NCI-H146 treated with DMSO at 0.1 percent for 48 hours (cell line): ENCODE measurements at regions not wholly inside any gene's neighbourhood (a gene's known extent, or its start where the extent isn't known, plus 50 kb on each side); places are given as distances from the start of the nearest gene placed in this dataset.
"Not testable (repeated sequence)": the region's sequence is repeated elsewhere in the genome, so short reads cannot be mapped to it uniquely, and the experiment has no call there.

ENCODE experiments used
- DNase-seq: peaks from one replicate; lab custom pipeline; 2025; ENCODE audit not compliant: unreplicated experiment; lab: John Stamatoyannopoulos, UW

DNA sequence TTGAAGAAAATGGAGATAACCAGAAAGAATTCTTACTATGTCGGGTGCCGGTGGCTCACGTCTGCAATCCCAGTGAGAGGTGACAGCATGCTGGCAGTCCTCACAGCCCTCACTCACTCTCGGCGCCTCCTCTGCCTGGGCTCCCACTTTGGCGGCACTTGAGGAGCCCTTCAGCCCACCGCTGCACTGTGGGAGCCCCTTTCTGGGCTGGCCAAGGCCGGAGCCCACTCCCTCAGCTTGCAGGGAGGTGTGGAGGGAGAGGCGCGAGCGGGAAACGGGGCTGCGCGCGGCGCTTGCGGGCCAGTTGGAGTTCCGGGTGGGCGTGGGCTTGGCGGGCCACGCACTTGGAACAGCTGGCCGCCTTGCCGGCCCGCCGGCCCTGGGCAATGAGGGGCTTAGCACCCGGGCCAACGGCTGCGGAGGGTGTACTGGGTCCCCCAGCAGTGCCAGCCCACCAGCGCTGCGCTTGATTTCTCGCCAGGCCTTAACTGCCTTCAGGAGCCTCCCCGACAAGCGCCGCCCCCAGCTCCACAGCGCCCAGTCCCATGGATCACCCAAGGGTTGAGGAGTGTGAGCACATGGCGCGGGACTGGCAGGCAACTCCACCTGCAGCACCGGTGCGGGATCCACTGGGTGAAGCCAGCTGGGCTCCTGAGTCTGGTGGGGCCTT, 1672.5 kb upstream of the B3GALT2 start:
- not testable (repeated sequence) for DNase-seq

GRCh38 chr1:194857413-194857812, 1671.0 kb upstream of the B3GALT2 start:
- no peak for DNase-seq

DNA sequence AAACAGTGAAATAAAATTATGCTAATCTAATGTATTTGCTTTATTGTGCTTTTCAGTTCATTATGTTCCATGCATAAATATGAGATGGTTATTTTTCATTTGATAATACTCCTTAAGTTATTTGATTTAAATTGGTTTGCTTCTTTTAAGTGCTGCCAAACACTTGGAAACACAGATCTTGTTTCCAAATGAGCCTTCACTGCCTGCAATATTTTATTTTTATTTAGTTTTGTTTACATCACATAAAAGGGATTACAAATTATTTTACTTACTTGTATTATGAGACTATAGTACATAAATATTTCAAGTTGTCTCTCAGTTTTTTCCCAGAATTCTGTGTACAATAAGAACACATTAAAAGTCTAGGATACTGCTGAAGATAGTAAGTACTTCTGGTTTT, 1662.4 kb upstream of the B3GALT2 start:
- no peak for DNase-seq

GRCh38 chr1:194846488-194846887, 1660.1 kb upstream of the B3GALT2 start:
- no peak for DNase-seq

DNA sequence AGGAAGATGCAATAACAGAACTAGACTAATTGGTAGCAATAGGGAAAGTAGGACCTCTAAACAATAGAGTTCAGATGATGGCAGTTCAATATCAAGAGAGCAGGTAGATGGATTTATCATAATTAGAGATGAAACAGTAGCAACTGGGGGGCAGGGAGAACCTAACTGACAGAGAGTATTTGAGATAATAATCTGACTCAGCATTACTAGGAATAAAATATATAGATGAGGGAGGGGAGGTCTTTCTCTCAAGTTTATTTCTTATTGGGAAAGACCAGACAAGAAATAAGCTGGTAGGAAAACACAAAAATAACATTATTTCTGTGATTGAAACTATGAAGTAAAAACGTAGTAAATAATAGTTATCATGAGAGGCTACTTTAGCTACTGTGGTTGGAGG, 1656.7 kb upstream of the B3GALT2 start:
- DNase-seq = no peak

- DNase-seq = no peak
Measured at GRCh38 chr1:194833111-194833510, 1646.7 kb upstream of the B3GALT2 start.

DNA sequence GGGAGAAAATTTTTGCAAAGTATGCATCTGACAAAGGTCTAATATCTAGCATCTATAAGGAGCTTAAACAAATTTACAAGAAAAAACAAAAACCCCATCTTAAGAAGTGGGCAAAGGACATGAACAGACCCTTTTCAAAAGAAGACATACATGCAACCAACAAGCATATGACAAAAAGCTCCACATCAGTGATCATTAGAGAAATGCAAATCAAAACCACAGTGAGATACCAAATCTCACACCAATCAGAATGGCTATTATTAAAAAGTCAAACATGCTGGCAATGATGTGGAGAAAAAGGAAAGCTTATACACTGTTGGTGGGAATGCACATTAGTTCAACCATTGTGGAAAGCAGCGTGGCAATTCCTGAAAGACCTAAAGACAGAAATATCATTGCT, 1645.2 kb upstream of the B3GALT2 start:
- DNase-seq = not testable (repeated sequence)

- DNase-seq = no peak
Measured at GRCh38 chr1:194830387-194830786, 1644.0 kb upstream of the B3GALT2 start.

DNA sequence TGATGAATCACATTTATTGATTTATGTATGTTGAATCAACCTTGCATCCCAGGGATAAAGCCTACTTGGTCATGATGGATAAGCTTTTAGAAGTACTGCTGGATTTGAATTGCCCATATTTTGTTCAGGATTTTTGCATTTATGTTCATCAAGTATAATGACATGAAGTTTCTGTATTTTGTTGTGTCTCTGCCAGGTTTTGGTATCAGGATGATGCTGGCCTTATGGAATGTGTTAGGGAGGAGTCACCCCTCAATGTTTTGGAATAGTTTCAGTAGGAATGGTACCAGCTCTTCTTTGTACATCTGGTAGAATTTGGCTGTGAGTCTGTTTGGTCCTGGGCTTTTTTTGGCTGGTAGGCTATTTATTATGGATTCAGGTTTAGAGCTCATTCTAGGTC, 1643.1 kb upstream of the B3GALT2 start:
- no peak for DNase-seq

- DNase-seq = no peak
Measured at GRCh38 chr1:194825382-194825781, 1639.0 kb upstream of the B3GALT2 start.

- no peak for DNase-seq
Measured at GRCh38 chr1:194821091-194821490, 1634.7 kb upstream of the B3GALT2 start.

DNA sequence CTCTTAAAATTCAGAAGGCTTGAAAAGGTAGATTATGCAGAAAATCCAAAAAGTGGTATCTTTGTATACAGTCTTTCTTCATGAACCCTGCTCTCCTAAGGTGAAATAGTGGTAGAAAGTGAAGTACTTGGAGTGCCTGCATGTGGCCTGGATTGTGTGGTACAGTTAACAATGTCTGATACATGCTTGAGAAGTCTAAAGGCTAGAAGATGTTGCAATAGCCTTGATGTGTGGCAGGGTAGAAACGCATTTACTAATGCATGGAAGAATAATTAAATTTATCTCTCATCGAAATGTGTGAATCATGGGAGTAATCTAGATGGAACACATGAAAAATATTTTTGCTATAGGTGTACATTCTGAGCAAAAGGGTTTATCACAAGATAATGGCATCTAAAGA, 1632.3 kb upstream of the B3GALT2 start:
- no peak for DNase-seq

- DNase-seq = no peak
Measured at GRCh38 chr1:194816859-194817258, 1630.4 kb upstream of the B3GALT2 start.

DNA sequence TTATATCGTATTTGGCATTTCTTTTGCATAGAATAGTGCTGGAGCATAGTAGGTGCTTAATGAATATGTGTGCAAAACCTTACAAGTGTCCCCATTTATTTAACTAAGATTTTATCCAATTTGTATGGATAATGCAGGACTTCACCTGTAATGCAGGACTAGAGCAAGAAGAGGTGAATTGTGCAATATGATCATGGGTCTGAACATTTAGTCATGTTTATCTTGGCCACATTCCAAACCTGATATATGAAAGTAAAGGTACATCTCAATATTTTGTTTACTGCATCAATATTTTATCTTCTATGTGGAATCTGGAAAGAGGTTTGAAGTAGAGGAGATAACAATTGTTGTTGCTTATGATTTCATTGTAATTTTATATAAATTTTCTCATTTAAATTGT, 1626.7 kb upstream of the B3GALT2 start:
- DNase-seq = no peak

DNA sequence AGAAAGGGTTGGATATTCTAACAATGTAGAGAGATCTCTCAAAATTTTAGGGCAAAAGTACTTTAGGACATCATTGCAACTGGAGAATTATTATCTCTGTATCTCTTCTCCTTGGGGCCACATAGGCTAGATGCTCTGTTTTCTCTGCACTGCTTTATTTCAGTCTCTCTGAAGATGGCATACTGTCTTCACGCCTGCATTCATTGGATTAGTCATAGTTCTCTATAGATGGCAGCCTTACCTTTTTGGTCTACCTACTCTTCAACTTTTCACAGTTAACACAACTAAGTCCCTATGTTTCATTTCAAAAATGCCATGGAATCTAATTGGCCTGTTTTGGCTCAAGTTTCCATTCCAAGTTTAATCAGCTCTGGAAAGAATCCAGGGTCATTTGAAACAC, 1623.3 kb upstream of the B3GALT2 start:
- no peak for DNase-seq

DNA sequence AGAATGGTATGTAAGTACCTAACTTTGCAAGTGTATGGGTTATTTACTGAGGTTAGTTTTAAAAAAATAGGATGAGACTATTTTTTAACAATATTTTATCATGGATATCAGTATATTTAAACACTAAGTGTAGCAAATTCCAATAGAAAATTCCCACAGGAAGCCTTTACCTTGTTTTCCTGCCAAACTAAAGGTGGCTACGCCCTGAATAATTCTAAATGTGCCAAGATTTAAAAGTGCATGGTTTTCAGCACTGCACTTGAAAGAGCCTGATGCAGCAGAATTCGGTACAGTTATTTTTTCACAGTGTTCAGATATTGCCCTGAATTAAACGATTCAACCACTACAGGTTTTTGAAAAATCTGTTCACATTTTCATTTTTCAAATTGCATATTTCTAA, 1622.8 kb upstream of the B3GALT2 start:
- no peak for DNase-seq

GRCh38 chr1:194807530-194808220, 1621.3 kb upstream of the B3GALT2 start:
- no peak for DNase-seq

DNA sequence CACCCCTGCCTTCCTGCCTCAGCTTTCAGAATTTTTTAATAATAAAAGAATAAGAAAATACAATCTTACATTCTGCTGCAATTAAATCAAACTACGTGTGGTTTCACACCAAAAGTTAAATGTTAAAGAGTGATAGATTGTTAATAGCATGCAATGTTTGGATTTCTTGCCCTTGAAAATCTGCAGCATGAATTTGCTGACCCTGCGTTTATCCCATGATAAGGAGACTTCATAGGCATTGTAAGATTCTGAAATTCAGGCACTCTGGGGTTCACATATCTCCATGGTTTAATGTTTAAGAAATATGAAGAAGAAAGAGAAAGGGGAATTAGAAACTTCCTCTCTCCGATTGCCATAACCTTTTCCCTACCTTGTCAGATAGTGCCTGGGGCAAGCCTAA, 1616.2 kb upstream of the B3GALT2 start:
- no peak for DNase-seq

- DNase-seq = no peak
Measured at GRCh38 chr1:194795917-194796593, 1609.6 kb upstream of the B3GALT2 start.

- DNase-seq = no peak
Measured at GRCh38 chr1:194787001-194787400, 1600.6 kb upstream of the B3GALT2 start.

DNA sequence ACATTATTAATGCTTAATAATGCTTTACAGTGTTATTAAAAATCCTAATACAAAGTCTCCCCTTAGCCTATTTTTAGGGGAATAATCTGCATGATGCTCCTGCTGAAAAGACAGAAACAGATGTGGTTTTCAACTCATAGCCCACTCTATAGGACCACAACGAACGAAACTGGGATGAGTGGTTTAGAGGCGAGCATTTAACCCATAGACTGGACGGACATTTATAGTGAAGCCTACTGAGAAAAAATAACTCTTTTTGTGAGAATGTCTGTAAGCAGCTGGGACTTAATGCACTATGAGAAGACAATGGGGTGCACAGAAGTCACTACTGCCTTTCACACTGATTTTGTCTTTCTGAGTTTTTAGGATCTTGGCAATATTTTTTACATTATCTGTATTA, 1599.6 kb upstream of the B3GALT2 start:
- DNase-seq = no peak

DNA sequence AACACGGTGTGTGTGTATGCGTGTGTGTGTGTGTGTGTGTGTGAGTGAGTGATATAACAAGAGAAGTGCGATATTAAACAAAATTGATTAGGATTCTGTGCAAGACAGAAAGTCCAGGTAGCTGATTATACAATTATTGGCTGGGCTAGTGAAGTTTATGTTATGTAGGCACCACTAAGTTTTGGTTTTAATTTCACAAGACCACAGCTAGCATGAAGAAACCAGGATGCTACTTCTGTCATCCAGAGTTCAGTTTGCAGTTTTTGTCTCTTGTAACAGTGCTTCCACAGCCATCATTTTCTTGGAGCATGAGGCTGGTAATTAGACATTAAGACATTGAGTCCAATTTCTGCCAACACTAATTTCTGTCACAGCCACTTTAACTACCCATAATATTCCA, 1590.2 kb upstream of the B3GALT2 start:
- no peak for DNase-seq
